ENCODE measurements at regions not wholly inside any gene's neighbourhood (a gene's known extent, or its start where the extent isn't known, plus 50 kb on each side); places are given as distances from the start of the nearest gene placed in this dataset.

- DNase-seq = no peak
Observed at GRCh38 chr15:39161096-39161495, 419.8 kb upstream of the THBS1 start.

- DNase-seq = no peak
Observed at GRCh38 chr15:39165020-39165706, 415.7 kb upstream of the THBS1 start.

DNA sequence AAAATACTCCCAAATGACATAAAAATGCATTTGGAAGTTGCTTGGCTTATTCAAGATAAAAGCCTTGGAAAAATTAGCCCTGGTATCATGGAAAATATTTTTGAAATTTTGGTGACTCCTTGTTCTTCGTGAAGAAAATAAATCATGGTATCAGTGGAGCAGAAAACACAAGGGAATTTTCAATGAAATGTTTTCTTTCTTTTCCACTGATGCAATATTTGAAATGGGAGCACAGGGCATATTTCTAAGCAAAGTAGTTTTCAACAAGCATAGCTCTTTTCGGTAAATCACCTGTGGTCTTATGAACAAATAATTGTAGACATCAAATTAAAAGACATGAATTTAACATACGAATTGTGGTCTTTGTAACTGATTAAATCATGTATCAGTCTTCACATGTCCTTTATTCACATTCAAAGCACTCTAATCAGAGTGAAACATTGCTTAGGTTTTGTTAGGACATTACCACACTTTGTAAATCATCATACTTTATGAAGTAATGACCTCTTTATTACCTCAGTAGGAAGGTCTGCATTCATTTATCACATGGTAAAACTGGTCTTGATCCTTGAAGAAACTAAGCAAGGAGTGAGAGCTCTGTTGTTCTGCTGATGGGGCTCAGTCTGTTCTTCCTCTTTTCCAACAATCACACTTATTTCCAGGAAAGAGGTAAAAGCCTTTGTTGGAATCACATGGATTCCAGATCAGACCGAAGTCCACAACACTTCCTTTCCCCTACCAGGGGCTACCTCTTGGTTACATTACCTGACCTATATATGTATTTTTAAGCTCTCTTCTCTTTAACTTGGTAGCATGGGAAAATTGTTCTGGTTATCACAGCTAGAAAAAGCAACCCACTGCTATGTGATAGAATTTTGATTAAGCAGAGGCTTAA is 413.5 kb upstream of the THBS1 start:
- DNase-seq = no peak

DNA sequence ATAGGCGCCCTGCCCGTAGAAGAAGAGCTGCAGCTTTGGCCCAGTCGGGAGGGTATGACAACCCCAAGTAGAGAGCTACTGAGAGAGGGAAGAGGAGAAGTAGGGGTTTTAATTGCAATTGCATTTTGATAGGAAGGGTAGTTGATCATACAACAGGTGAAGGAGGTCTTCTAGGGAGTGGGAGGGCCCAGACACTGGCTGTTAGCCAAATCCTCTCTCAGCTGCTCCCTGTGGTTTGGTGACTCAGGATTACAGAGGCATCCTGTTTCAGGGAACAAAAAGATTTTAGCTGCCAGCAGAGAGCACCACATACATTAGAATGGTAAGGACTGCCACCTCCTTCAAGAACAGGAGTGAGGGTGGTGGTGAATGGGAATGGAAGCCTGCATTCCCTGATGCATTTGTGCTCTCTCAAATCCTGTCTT is 408.9 kb upstream of the THBS1 start:
- DNase-seq = peak; percentile 21 to 47

GRCh38 chr15:39172380-39173281 is 408.2 kb upstream of the THBS1 start:
- DNase-seq = no peak

DNA sequence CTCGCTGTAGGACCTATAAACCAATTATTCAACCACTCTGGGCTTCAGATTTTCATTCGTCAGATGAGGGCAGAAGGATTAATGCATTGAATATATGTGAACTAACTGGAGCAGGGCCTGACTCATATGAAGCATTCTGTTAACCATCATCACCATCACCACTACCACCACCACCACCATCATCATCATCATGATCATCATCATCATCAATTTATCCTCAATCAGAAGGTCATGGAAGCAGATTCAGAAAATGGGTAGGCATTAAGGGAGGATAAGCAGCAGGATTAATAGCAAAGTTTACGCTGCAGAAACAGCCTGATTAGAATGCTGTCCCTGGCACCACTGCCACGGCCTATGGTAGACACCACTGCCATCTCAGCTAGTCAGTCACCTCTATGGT is 407.5 kb upstream of the THBS1 start:
- no peak for DNase-seq

DNA sequence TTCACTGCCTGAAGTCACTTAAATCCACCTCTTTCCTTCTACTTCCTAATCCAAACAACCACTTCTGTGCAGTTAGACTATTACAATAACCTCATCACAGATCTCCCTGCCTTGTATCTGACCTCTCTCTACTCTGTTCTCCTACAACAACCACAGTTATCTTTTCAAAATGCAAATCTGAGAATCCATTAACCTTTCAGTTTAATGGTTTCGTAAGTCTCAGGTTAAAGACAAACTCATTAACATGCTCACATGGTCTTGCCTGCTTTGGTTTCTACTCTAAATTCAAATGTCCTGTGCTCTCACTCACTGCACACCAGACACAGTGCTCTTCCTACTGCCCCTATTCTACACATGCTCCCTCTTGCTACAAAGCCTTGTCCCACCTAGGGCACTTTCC is 406.5 kb upstream of the THBS1 start:
- no peak for DNase-seq

DNA sequence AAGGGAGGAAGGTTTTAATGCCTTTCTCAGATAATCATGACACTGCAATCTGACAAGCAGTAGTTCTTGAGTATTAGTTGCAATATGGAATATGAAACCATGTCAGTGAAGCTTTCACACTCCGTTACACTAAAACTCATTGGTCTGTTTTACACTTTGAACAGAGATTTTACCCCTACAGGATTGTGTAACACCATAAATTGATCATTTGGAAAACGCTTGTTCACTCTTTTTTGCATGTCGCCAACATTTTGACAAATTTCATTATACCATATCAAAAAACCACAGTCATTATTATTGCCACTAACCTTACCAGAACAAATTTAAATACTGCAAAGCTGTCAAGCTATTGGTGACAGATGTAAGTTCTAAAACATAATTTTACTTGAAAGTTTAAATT is 404.8 kb upstream of the THBS1 start:
- no peak for DNase-seq

- DNase-seq = no peak
Observed at GRCh38 chr15:39177561-39177960, 403.3 kb upstream of the THBS1 start.

GRCh38 chr15:39180030-39180429 is 400.8 kb upstream of the THBS1 start:
- no peak for DNase-seq

- no peak for DNase-seq
Observed at GRCh38 chr15:39180483-39180933, 400.4 kb upstream of the THBS1 start.

DNA sequence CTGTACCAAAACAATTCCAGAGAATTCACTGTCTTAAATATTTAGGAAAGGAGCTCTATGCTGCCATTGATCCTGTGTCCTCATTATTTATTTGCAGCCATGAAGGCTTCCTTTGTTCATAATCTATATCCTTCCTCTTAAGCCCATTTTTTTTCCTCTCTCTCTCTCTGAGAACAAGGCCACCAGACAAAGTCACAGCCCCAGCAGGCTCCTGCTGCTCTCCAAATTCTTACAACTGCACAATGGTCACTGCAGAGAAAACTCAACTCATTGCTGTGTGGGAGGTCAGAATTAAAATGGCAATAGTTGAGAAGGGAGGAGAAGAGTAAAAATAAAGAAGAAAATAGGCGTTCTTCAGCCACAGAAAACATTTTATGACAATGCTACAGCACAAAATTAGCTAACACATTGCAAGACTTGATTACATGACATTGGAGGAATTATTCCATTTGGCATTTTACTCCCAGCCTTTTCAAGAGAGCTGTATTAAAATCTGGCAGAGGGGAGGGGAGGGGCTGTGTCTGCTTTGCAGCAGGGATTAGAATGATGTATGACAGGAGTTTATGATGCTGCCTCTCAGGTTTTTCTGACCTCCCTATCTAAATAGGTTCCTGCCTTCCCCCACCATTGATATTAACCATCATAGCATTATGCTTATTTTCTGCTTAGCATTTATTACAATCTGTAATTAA is 399.7 kb upstream of the THBS1 start:
- DNase-seq = no peak

DNA sequence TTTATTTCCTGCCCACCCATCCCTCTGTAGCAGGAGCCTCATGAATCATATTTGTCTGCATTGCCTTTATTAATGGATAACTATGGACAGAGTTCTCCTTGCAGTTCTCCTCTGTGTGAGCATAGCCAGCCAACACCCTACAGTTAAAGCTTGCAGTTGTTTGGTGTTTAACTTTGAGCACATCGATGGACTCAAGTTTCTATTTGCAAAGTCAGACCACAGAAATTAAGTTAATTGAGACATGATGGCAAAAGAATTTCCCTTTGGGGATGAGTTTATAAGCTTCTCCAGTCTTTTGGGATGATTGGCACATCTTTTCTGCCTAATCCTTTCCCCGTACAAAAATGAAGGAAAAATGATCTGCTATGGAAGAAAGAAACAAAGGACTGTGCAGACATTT is 398.9 kb upstream of the THBS1 start:
- no peak for DNase-seq

DNA sequence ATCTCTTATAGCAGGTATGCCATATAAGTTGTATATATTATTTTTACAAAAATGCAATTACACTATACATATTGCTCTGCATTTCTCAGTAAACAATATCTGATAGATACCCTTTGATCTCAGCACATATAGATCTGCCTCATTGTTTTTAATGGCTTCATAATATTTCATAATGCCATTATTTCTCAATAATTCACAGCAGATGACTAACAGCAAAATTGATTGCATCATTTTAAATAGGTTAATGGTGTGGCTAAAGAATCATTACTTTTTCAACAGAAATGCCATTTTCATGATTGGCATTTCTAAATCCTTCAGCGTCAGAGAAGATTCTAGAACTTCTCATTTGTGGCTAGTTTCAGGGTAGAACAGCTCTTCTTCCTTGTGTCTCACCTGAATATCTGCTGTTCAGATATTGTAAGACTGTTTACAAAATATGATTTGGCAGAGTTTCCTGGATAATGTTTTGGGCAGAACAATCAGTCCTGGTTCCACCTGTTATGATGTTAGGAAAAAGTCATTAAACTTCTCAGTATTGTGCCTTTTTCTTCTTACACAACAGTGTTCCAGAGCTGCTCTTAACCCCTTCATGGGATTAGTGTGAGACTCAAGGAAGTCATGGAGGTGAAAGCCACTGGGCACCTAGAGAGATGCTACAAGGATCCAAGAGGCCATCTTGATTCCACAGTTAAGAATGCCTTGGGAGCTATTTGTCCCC is 397.6 kb upstream of the THBS1 start:
- no peak for DNase-seq

GRCh38 chr15:39184701-39185390 is 396.0 kb upstream of the THBS1 start:
- DNase-seq = no peak

GRCh38 chr15:39188314-39188713 is 392.6 kb upstream of the THBS1 start:
- DNase-seq = no peak

DNA sequence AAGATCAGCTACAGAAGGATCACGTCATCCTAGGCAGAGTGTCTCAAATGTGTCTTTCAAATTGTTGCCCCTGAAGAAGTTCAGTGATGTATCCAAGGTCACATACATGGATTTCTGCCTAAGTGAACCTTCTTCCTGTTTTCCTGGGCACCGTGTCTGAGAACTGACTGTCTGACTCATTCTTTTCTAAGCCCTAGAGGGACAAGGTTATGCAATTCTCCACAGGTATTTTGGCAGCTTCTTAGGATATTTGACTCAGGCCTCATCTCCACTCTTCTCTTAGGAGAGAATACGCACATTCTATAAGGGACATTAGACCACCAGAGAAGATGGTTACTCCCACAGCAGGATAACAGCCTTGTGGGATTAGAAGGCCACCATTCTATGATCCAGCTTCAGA is 391.9 kb upstream of the THBS1 start:
- no peak for DNase-seq

- no peak for DNase-seq
Observed at GRCh38 chr15:39191871-39192291, 389.0 kb upstream of the THBS1 start.

- no peak for DNase-seq
Observed at GRCh38 chr15:39192351-39192750, 388.5 kb upstream of the THBS1 start.

GRCh38 chr15:39192979-39193560 is 387.8 kb upstream of the THBS1 start:
- no peak for DNase-seq

- no peak for DNase-seq
Observed at GRCh38 chr15:39193611-39194010, 387.3 kb upstream of the THBS1 start.
